ENCODE measurements at regions not wholly inside any gene's neighbourhood (a gene's known extent, or its start where the extent isn't known, plus 50 kb on each side); places are given as distances from the start of the nearest gene placed in this dataset.

GRCh38 chrY:8151561-8151960, 1185.7 kb upstream of the TSPY4 start:
- H3K36me3 Mint-ChIP-seq: no peaks in the 10 kb centered on the region
- H3K4me1 Mint-ChIP-seq: no peaks in the 10 kb centered on the region
- peaks cover 9% of the 10 kb centered on the region for H3K27me3 Mint-ChIP-seq

GRCh38 chrY:8128578-8128977, 1208.7 kb upstream of the TSPY4 start:
- no peaks in the 10 kb centered on the region for H3K27me3 Mint-ChIP-seq
- H3K4me1 Mint-ChIP-seq: no peaks in the 10 kb centered on the region
- no peak overlapping the region for H3K27ac Mint-ChIP-seq

More at GRCh38 chrY:8151561-8151960, 1185.7 kb upstream of the TSPY4 start:
- H3K27ac Mint-ChIP-seq: no peak overlapping the region
- no peaks in the 10 kb centered on the region for H3K9me3 Mint-ChIP-seq
- H3K4me3 Mint-ChIP-seq: no peak overlapping the region

DNA sequence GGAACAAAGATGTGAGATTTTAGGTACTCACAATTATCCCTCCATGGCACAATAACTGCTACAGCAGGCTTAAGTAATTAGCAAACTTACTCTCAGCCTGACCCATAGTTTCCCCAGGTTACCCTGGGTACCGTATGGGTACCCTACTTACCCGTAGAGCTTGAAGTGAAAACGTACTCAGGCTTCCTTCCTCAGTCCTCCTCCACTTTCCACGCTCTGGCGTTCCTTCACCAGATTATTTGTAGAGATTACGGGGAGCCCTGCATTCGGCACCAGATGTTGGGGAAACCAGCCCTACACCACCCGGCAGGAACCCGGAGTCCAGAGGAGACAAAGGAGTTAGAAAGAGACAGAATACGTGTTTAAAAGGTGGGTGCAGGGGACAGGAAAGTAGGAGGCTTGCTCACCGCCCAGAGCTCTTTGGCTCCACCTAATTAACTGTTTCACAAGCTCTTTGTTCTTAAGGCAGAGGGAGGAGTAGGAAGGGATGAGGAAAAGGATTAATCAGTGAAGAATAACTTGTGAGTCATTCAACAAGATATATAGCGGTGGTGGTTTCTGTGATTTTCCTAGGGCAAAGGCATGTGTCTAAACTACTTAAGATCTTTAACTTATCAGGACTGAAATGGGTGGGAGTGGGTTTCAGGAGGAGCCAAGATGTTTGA, 1211.2 kb upstream of the TSPY4 start:
- H3K4me3 Mint-ChIP-seq: no peak overlapping the region
- no peaks in the 10 kb centered on the region for H3K4me1 Mint-ChIP-seq
- H3K36me3 Mint-ChIP-seq: no peaks in the 10 kb centered on the region
- no peaks in the 10 kb centered on the region for H3K9me3 Mint-ChIP-seq
- H3K27ac Mint-ChIP-seq: no peak overlapping the region
- no peaks in the 10 kb centered on the region for H3K27me3 Mint-ChIP-seq

More at GRCh38 chrY:8128578-8128977, 1208.7 kb upstream of the TSPY4 start:
- Mint-ChIP-seq H3K4me3 (no peak overlapping the region), H3K9me3 (no peaks in the 10 kb centered on the region), H3K36me3 (no peaks in the 10 kb centered on the region)

GRCh38 chrY:8121825-8122224, 1210.3 kb upstream of the AMELY start:
- Mint-ChIP-seq H3K27me3 (no peaks in the 10 kb centered on the region), H3K4me3 (no peak overlapping the region), H3K4me1 (no peaks in the 10 kb centered on the region), H3K9me3 (no peaks in the 10 kb centered on the region), H3K27ac (peak overlapping the region; percentile 46), H3K36me3 (no peaks in the 10 kb centered on the region)

DNA sequence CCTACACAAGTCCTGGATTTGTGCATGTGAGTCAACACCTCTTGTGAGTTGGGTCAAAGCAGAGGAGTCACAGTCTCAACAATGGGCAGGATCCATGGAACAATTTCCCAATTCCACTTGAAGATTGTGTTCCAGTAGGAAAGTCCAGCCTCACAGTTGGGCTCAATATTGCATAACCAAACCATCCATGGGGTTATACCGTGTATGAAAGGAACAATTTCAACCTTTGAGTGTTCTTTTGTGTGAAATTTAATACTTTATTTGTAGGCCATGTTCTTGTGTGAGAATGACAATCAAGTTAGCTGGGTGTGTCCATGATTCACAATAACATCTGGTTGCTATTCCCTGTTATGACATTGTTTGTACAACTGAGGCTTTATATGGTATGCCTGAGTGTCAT, 1182.9 kb upstream of the AMELY start:
- Mint-ChIP-seq H3K27me3 (no peaks in the 10 kb centered on the region), H3K9me3 (no peaks in the 10 kb centered on the region), H3K27ac (no peak overlapping the region), H3K4me3 (no peak overlapping the region), H3K4me1 (no peaks in the 10 kb centered on the region), H3K36me3 (no peaks in the 10 kb centered on the region)

DNA sequence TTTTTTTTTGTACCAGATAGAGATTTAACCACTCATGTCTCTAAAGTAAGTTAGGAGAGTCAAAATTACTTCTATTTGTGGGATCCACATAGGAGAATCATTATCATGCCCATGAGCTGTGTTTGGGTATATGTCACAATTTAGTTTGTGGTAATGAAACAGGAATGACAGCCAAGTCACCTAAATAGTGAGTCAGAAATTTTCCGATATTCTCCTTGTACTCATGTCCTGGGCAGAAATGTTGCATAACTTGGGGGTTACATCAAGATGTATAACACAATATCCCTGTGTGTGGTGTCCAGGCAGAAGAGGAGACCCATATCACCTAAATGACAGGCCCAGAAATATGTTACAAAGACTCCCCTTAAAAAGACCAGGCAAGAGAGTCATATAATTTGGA, 1181.4 kb upstream of the AMELY start:
- H3K9me3 Mint-ChIP-seq: no peaks in the 10 kb centered on the region
- H3K27me3 Mint-ChIP-seq: no peaks in the 10 kb centered on the region
- H3K4me3 Mint-ChIP-seq: no peak overlapping the region
- H3K4me1 Mint-ChIP-seq: no peaks in the 10 kb centered on the region
- H3K27ac Mint-ChIP-seq: no peak overlapping the region
- no peaks in the 10 kb centered on the region for H3K36me3 Mint-ChIP-seq

DNA sequence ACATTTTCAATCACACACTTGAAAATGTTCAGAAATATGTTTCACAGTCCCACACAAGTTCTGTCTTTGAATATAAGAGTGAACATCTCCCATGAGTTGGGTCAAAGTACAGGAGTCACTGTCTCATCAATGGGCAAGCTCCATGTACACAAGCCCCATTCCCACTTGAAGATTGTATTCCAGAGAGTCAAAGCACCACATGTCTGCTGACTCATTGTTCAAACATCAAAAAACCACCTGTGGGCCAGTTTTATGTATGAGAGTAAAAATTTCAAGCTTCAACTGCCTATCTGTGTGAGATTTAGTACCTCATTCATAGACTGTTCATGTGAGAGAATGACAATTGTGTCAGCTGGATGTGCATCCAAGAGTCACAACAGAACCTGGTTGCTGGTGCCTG, 1174.4 kb upstream of the AMELY start:
- Mint-ChIP-seq H3K27me3 (no peaks in the 10 kb centered on the region), H3K4me3 (no peak overlapping the region), H3K36me3 (no peaks in the 10 kb centered on the region), H3K4me1 (peaks cover 10% of the 10 kb centered on the region), H3K9me3 (peaks cover 4% of the 10 kb centered on the region), H3K27ac (peak overlapping the region; percentile 46)

GRCh38 chrY:8084192-8084591, 1172.6 kb upstream of the AMELY start:
- H3K27ac Mint-ChIP-seq: no peak overlapping the region
- no peak overlapping the region for H3K4me3 Mint-ChIP-seq
- H3K9me3 Mint-ChIP-seq: peaks cover 8% of the 10 kb centered on the region
- no peaks in the 10 kb centered on the region for H3K36me3 Mint-ChIP-seq
- H3K27me3 Mint-ChIP-seq: no peaks in the 10 kb centered on the region
- H3K4me1 Mint-ChIP-seq: peaks cover 10% of the 10 kb centered on the region

DNA sequence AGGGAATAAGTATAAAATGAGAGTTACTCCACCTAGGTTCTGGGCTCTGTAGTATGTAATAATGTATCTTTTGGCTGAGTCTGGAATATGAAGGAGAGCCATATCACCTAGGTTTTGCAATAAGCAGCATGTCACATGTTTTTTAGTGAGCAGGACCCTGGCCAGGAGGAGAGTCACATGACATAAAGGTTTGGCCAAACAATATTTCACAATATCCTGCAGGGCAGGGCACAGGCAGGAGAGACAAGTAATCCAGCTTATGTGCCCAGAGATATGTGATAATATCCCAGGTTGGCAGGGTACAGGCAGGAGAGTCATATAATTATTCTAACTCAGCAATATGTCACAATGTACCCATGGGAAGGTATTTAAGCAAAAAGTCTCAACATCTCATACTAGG, 1169.6 kb upstream of the AMELY start:
- H3K4me1 Mint-ChIP-seq: peaks cover 7% of the 10 kb centered on the region
- peaks cover 8% of the 10 kb centered on the region for H3K9me3 Mint-ChIP-seq
- no peaks in the 10 kb centered on the region for H3K27me3 Mint-ChIP-seq
- H3K36me3 Mint-ChIP-seq: no peaks in the 10 kb centered on the region
- H3K27ac Mint-ChIP-seq: no peak overlapping the region
- no peak overlapping the region for H3K4me3 Mint-ChIP-seq

GRCh38 chrY:8065220-8065619, 1153.7 kb upstream of the AMELY start:
- no peak overlapping the region for H3K27ac Mint-ChIP-seq
- H3K36me3 Mint-ChIP-seq: no peaks in the 10 kb centered on the region
- no peaks in the 10 kb centered on the region for H3K4me1 Mint-ChIP-seq
- no peaks in the 10 kb centered on the region for H3K27me3 Mint-ChIP-seq
- no peak overlapping the region for H3K4me3 Mint-ChIP-seq
- H3K9me3 Mint-ChIP-seq: no peaks in the 10 kb centered on the region

GRCh38 chrY:8064500-8064899, 1152.9 kb upstream of the AMELY start:
- Mint-ChIP-seq H3K27ac (no peak overlapping the region), H3K9me3 (no peaks in the 10 kb centered on the region), H3K36me3 (no peaks in the 10 kb centered on the region), H3K27me3 (no peaks in the 10 kb centered on the region), H3K4me3 (no peak overlapping the region), H3K4me1 (no peaks in the 10 kb centered on the region)

DNA sequence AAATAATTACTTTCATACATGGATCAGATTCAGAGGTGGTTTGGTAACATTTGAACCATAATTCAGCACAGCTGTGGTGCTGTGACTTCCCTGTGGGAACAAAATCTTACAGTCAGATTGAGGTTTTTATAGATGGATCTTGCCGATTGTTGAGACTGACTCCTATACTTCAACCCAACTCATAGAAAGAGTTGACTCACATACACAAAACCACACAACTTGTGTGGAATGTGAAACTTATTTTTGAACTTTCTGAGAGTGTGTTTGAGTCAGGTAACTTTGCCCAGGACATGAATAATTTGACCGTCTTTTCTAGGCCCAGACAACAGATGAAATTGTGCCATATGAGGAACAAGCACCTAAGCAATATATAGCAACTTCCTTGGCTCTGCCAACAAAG, 1152.4 kb upstream of the AMELY start:
- Mint-ChIP-seq H3K4me3 (no peak overlapping the region), H3K4me1 (no peaks in the 10 kb centered on the region)

GRCh38 chrY:8058613-8059012, 1147.1 kb upstream of the AMELY start:
- Mint-ChIP-seq H3K36me3 (no peaks in the 10 kb centered on the region), H3K4me3 (no peak overlapping the region), H3K27ac (no peak overlapping the region)

More for the DNA sequence above, 1152.4 kb upstream of the AMELY start:
- H3K27ac Mint-ChIP-seq: no peak overlapping the region
- H3K9me3 Mint-ChIP-seq: no peaks in the 10 kb centered on the region
- H3K27me3 Mint-ChIP-seq: no peaks in the 10 kb centered on the region
- no peaks in the 10 kb centered on the region for H3K36me3 Mint-ChIP-seq

DNA sequence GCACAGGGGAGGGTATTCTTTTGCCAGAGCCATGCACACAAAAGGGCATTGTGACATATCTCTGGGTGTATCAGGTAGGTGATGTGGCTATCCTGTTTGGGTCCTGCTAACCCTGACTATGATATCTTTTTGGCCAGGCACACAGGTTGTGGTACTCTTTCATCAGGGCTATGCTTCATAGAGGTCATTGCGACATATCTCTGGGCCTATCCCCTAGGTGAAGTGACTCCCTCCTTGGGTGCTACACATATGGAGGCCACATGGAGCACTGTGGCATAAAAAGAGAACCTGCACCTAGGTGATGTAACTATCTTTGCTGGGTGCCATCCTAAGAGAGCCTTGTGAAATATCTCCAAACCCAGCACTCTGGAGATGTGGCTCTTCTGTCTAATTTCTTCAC, 1139.8 kb upstream of the AMELY start:
- Mint-ChIP-seq H3K27ac (no peak overlapping the region), H3K27me3 (no peaks in the 10 kb centered on the region), H3K9me3 (no peaks in the 10 kb centered on the region), H3K36me3 (no peaks in the 10 kb centered on the region), H3K4me3 (no peak overlapping the region), H3K4me1 (no peaks in the 10 kb centered on the region)

More at GRCh38 chrY:8058613-8059012, 1147.1 kb upstream of the AMELY start:
- Mint-ChIP-seq H3K27me3 (no peaks in the 10 kb centered on the region), H3K9me3 (no peaks in the 10 kb centered on the region), H3K4me1 (no peaks in the 10 kb centered on the region)

- no peaks in the 10 kb centered on the region for H3K4me1 Mint-ChIP-seq
Measured at GRCh38 chrY:8041238-8041637, 1129.7 kb upstream of the AMELY start.

DNA sequence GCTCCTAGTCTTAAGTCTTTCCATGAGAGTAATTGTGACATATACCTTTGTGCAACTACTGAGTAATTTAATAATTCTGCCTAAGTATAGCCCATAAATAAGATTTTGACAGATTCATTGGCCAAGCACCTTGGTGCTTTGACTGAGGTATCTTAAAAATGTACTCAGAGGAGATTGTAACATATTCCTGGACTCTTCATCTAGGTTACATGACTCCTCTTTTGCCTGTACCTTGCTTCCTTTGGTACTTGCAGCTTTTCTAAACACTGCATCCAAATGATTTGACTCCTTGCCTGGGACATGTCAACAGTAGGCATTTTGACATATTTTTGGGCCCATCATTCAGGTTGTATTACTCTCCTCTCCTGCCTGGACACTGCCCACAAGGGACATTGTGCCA, 1125.0 kb upstream of the AMELY start:
- Mint-ChIP-seq H3K27me3 (no peaks in the 10 kb centered on the region), H3K4me3 (no peak overlapping the region), H3K36me3 (no peaks in the 10 kb centered on the region), H3K4me1 (no peaks in the 10 kb centered on the region), H3K9me3 (no peaks in the 10 kb centered on the region), H3K27ac (no peak overlapping the region)

More at GRCh38 chrY:8041238-8041637, 1129.7 kb upstream of the AMELY start:
- Mint-ChIP-seq H3K27ac (no peak overlapping the region), H3K27me3 (no peaks in the 10 kb centered on the region), H3K4me3 (no peak overlapping the region), H3K9me3 (no peaks in the 10 kb centered on the region), H3K36me3 (no peaks in the 10 kb centered on the region)

- Mint-ChIP-seq H3K27ac (no peak overlapping the region), H3K4me1 (no peaks in the 10 kb centered on the region), H3K4me3 (no peak overlapping the region), H3K9me3 (no peaks in the 10 kb centered on the region), H3K27me3 (no peaks in the 10 kb centered on the region), H3K36me3 (no peaks in the 10 kb centered on the region)
Measured at GRCh38 chrY:8035653-8036052, 1124.1 kb upstream of the AMELY start.
